ENCODE measurements at regions not wholly inside any gene's neighbourhood (a gene's known extent, or its start where the extent isn't known, plus 50 kb on each side); places are given as distances from the start of the nearest gene placed in this dataset.

GRCh38 chr2:128540670-128541069 is 222.0 kb upstream of the HS6ST1 start:
- Histone ChIP-seq H3K4me3 (no peak overlapping the region), H3K9ac (ENCODE audit: insufficient read depth in 1 of 2, low read depth in 2 of 2, low read length in 2 of 2) (no peak overlapping the region), H3K4me2 (ENCODE audit: insufficient read depth, low read length) (no peak overlapping the region), H3K9me3 (replicated peaks; ENCODE audit: control insufficient read depth, insufficient read depth, low read depth, low read length) (no peaks in the 10 kb centered on the region), H2AFZ (ENCODE audit: low read depth, low read length) (no peak overlapping the region), H3K79me2 (ENCODE audit: control insufficient read depth, insufficient read depth, low read length) (no peaks in the 10 kb centered on the region), H3K27ac (ENCODE audit: extremely low read depth, low read depth, low read length) (no peak overlapping the region), H3K27me3 (ENCODE audit: control insufficient read depth in 2 of 2, insufficient read depth in 2 of 2, low read length in 2 of 2) (peaks cover 2 to 8% of the 10 kb centered on the region in 2 experiments; a peak in 2 of 5 replicates), H3K9me1 (ENCODE audit: control insufficient read depth, insufficient read depth, low read length) (no peaks in the 10 kb centered on the region), H3K4me1 (replicated peaks in 1 of 2; ENCODE audit: control insufficient read depth in 2 of 2, insufficient read depth in 2 of 2, low read length in 2 of 2) (no peaks in the 10 kb centered on the region; a peak in 2 of 5 replicates), H3K36me3 (ENCODE audit: control insufficient read depth, insufficient read depth, low read length) (no peaks in the 10 kb centered on the region), H4K20me1 (replicated peaks; ENCODE audit: control insufficient read depth, insufficient read depth, low read length) (no peaks in the 10 kb centered on the region; the same call in 1 of the 2 replicates)
- DNase-seq (ENCODE audit: extremely low read depth in 1 of 4, low spot score in 3 of 4): no peak
- intact Hi-C loops (cut with micrococcal nuclease) (no loop called here), in situ Hi-C loops (cut with MboI) (no loop called here)
- no TSS peak for BruUV-seq (replicated peaks)
- POLR2A ChIA-PET: no interaction called here
- CTCF ChIA-PET (ENCODE audit: low intra/inter-chr PET ratio): no interaction called here
- TF ChIP-seq ZNF121 (CRISPR knock-in tag; conservative IDR thresholded peaks at IDR 0.05) (peak; percentile 48; the same call in 1 of the 2 replicates), NR2C1 (IDR thresholded peaks at IDR 0.05) (no peak), NR2C1 (tag; IDR thresholded peaks at IDR 0.05) (no peak)
- WGBS (ENCODE audit: insufficient coverage, low coverage, missing lambda C conversion rate): 8% methylated on average over 3 of the region's 3 CpGs
- no peak for ATAC-seq
- FAIRE-seq: no peak

- no TSS peak for BruUV-seq (replicated peaks)
- no peaks in the 10 kb centered on the region for H3K9me1 ChIP-seq (ENCODE audit: control insufficient read depth, insufficient read depth, low read length)
- H4K20me1 ChIP-seq (replicated peaks; ENCODE audit: control insufficient read depth, insufficient read depth, low read length): no peaks in the 10 kb centered on the region; the same call in 1 of the 2 replicates
- in situ Hi-C loops (cut with MboI): no loop called here
- H3K27ac ChIP-seq (ENCODE audit: extremely low read depth, low read depth, low read length): no peak overlapping the region
- 0% methylated on average over 2 of the region's 2 CpGs for WGBS (ENCODE audit: insufficient coverage, low coverage, missing lambda C conversion rate)
- intact Hi-C loops (cut with micrococcal nuclease): no loop called here
- no peak overlapping the region for H3K4me3 ChIP-seq
- ChIA-PET CTCF (ENCODE audit: low intra/inter-chr PET ratio) (no interaction called here), POLR2A (no interaction called here)
- no peaks in the 10 kb centered on the region for H3K36me3 ChIP-seq (ENCODE audit: control insufficient read depth, insufficient read depth, low read length)
- H3K9me3 ChIP-seq (replicated peaks; ENCODE audit: control insufficient read depth, insufficient read depth, low read depth, low read length): no peaks in the 10 kb centered on the region
- no peak overlapping the region for H3K4me2 ChIP-seq (ENCODE audit: insufficient read depth, low read length)
- peaks cover 0 to 8% of the 10 kb centered on the region in 2 experiments; a peak in 2 of 5 replicates for H3K27me3 ChIP-seq (ENCODE audit: control insufficient read depth in 2 of 2, insufficient read depth in 2 of 2, low read length in 2 of 2)
- no peaks in the 10 kb centered on the region for H3K79me2 ChIP-seq (ENCODE audit: control insufficient read depth, insufficient read depth, low read length)
- ATAC-seq (no peak), FAIRE-seq (no peak), DNase-seq (ENCODE audit: extremely low read depth in 1 of 4, low spot score in 3 of 4) (no peak)
- no peaks in the 10 kb centered on the region; a peak in 2 of 5 replicates for H3K4me1 ChIP-seq (replicated peaks in 1 of 2; ENCODE audit: control insufficient read depth in 2 of 2, insufficient read depth in 2 of 2, low read length in 2 of 2)
- H2AFZ ChIP-seq (ENCODE audit: low read depth, low read length): no peak overlapping the region
- H3K9ac ChIP-seq (ENCODE audit: insufficient read depth in 1 of 2, low read depth in 2 of 2, low read length in 2 of 2): no peak overlapping the region
- TF ChIP-seq TCF7L2 (IDR thresholded peaks at IDR 0.05; ENCODE audit: low read depth, low read length): no peak
- no peak for TF ChIP-seq ZNF639 (CRISPR knock-in tag; conservative IDR thresholded peaks at IDR 0.05 in 1 of 2, IDR thresholded peaks at IDR 0.05 in 1 of 2)
- TF ChIP-seq ZBTB5 (IDR thresholded peaks at IDR 0.05): no peak
- no peak for TF ChIP-seq E4F1 (CRISPR knock-in tag; IDR thresholded peaks at IDR 0.05; ENCODE audit: borderline replicate concordance)
These were observed 222.8 kb upstream of the HS6ST1 start for GRCh38 chr2:128541448-128541847.
